GM19463 (cell line): ENCODE measurements at regions not wholly inside any gene's neighbourhood (a gene's known extent, or its start where the extent isn't known, plus 50 kb on each side); places are given as distances from the start of the nearest gene placed in this dataset.
"Not testable (repeated sequence)": the region's sequence is repeated elsewhere in the genome, so short reads cannot be mapped to it uniquely, and the experiment has no call there.

Experiments
- ATAC-seq: cut with Tn5 transposase; IDR thresholded peaks from one replicate; pipeline ENCODE4 v1.9.1; 2021; ENCODE audit warnings: mild to moderate bottlenecking, moderate library complexity; ENCODE audit not compliant: unreplicated experiment

GRCh38 chr4:148964456-148964855 is 522.2 kb upstream of the NR3C2 start:
- no peak for ATAC-seq

- no peak for ATAC-seq
Measured at GRCh38 chr4:148962539-148963290, 520.5 kb upstream of the NR3C2 start.

- ATAC-seq: no peak
Measured at GRCh38 chr4:148961526-148961925, 519.3 kb upstream of the NR3C2 start.

GRCh38 chr4:148958317-148958716 is 516.1 kb upstream of the NR3C2 start:
- ATAC-seq: no peak

- no peak for ATAC-seq
Measured at GRCh38 chr4:148955564-148956297, 513.5 kb upstream of the NR3C2 start.

GRCh38 chr4:148954011-148954749 is 512.0 kb upstream of the NR3C2 start:
- no peak for ATAC-seq

- no peak for ATAC-seq
Measured at GRCh38 chr4:148951346-148951745, 509.1 kb upstream of the NR3C2 start.

GRCh38 chr4:148946271-148946670 is 504.1 kb upstream of the NR3C2 start:
- ATAC-seq: no peak

GRCh38 chr4:148944839-148945219 is 502.6 kb upstream of the NR3C2 start:
- ATAC-seq: no peak

- ATAC-seq: no peak
Measured at GRCh38 chr4:148944136-148944838, 502.1 kb upstream of the NR3C2 start.

GRCh38 chr4:148934926-148935578 is 492.8 kb upstream of the NR3C2 start:
- no peak for ATAC-seq

- no peak for ATAC-seq
Measured at GRCh38 chr4:148926276-148927260, 484.4 kb upstream of the NR3C2 start.

- no peak for ATAC-seq
Measured at GRCh38 chr4:148923881-148924280, 481.7 kb upstream of the NR3C2 start.

- no peak for ATAC-seq
Measured at GRCh38 chr4:148922497-148922896, 480.3 kb upstream of the NR3C2 start.

- no peak for ATAC-seq
Measured at GRCh38 chr4:148914734-148915133, 472.5 kb upstream of the NR3C2 start.

- no peak for ATAC-seq
Measured at GRCh38 chr4:148914301-148914700, 472.1 kb upstream of the NR3C2 start.

GRCh38 chr4:148903388-148903787 is 461.2 kb upstream of the NR3C2 start:
- ATAC-seq: no peak

GRCh38 chr4:148901075-148901705 is 459.0 kb upstream of the NR3C2 start:
- no peak for ATAC-seq

- not testable (repeated sequence) for ATAC-seq
Measured at GRCh38 chr4:148898139-148898538, 455.9 kb upstream of the NR3C2 start.
